ENCODE measurements at regions not wholly inside any gene's neighbourhood (a gene's known extent, or its start where the extent isn't known, plus 50 kb on each side); places are given as distances from the start of the nearest gene placed in this dataset.

GRCh38 chr3:162141272-162141791 lies 644.7 kb downstream of the OTOL1 start:
- no peak for TF ChIP-seq CTCF (IDR thresholded peaks at IDR 0.05)
- TF ChIP-seq POLR2A (IDR thresholded peaks at IDR 0.05), result no peak

Data from body of pancreas (tissue), 4 donors.